NOMO-1 (cell line): ENCODE measurements at regions not wholly inside any gene's neighbourhood (a gene's known extent, or its start where the extent isn't known, plus 50 kb on each side); places are given as distances from the start of the nearest gene placed in this dataset.

Experiments used
- DNase-seq, 2 experiments: peaks; one replicate each; lab custom pipeline; 2025; ENCODE audit not compliant: unreplicated experiment in 2 of 2; lab: John Stamatoyannopoulos, UW

DNA sequence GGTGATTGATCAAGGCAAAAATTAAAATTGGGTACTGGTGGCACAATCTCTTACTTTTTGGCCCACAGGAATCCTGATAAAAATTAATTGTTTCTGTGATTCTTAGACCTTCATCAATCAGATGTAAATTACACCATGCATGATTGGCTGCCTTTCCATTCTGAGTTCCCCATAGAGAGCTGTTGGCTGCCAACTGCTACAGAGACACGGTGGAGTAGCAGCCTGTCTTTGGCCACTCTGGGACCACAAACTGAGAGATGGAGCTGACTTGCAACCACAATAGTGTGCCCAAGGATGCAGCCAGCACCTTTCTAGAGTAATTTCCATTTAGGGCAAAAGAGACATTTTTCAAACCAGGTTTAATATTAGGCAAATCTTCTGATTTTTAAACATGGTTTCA is 274.3 kb upstream of the MMS22L start:
- DNase-seq, result no peak

DNA sequence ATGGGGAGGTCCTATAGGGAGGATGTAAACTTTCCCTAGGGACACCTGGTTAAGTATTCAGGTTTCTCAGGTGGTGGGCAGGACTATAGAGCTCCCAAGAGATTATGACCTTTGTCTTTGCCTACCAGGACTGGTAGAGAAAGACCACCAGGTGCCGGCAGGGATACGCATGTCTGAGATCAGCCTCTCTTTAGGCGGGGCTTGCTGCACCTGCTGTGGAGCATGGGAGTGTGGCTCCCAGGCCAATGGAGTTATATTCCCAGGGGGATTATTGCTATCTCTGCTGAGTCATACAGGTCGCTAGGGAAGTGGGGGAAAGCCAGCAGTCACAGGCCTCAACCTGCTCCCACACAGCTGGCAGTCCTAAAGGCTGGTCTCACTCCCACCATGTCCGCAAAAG is 280.5 kb upstream of the MMS22L start:
- DNase-seq, result no peak

DNA sequence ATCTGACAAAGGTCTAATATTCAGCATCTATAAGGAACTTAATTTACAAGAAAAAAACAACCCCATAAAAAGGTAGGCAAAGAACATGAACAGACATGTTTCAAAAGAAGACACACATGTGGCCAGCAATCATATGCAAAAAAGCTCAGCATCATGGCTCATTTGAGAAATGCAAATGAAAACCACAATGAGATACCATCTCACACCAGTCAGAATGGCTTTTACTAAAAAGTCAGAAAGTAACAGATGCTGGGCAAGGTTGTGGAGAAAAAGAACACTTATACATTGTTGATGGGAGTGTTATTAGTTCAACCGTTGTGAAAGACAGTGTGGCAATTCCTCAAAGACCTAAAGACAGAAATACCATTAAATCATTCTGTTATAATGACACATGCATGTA is 289.9 kb upstream of the MMS22L start:
- DNase-seq, result no peak

DNA sequence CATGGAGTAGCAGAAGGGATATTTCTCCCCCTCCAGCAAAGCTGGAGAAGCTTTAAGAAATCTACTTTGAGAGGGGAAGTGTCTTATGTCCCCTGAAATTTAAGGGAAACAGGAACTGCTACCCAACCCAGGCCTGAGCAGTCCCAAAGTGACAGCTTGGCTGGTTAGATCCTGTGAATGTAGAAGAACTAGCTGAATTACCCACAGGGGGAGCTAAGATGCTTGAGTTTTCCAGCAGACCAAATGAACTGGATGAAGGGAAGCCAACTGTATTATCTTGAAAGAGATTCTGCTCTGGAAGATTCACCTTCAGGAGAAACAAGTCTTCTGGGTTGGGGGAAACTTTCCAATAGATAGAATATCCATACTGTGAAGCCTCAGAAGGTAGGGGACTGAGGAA is 303.3 kb upstream of the MMS22L start:
- DNase-seq, result no peak

DNA sequence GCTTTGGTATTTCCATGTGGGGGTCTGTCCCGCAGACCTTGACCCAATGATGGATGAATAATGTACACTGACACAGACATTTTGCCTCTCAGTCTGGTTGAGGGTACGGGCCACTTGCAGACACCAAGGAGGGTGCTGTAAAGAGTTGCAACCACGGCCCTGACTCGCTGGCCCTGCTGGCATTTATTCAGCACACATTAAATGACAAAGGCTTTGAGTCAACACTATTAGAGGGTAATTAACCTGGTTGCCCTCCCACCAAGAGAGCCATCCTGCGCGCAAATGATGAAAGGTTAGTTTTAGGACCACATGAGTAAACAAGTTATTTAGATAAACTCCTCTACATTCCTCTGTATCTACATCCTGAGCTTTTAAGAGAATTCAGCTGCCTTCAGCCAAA is 308.9 kb upstream of the MMS22L start:
- DNase-seq, result no peak

DNA sequence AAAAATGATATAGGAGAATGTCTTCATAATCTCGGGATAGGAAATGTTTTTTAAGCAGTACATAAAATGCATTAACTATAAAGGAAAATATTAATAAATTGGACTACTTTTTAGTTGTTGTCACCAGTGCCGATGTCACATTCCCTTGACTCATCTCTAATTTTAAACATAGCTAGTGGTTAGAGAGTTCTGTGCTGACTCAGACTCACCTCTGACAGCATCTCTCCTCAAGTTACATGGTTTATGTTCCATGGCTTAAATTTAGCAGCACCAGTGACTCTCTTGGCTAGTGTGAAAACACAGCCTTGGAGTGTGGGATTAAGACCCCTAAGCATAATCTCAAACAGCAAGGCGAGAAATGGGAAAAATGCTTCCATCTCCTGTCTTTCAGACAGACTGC is 311.8 kb upstream of the MMS22L start:
- no peak for DNase-seq

DNA sequence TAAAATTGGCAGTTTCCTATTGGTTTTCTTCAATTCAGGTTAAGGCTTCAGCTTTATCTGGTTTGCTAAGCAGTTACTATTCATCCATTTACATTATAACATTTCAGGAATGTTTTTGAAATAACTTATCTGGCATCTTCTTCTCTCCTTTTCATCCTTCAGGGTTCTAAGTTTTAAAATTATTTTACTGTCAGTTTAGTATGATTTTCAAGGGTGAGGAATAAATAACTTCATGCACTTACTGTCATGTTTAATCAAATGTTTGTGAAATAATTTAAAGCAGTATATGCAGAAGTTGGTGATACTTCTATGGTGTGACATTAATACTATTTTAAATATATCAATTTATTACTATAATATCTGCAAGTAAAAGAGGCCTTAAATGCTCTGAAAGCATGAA is 338.1 kb upstream of the MMS22L start:
- DNase-seq, result no peak

DNA sequence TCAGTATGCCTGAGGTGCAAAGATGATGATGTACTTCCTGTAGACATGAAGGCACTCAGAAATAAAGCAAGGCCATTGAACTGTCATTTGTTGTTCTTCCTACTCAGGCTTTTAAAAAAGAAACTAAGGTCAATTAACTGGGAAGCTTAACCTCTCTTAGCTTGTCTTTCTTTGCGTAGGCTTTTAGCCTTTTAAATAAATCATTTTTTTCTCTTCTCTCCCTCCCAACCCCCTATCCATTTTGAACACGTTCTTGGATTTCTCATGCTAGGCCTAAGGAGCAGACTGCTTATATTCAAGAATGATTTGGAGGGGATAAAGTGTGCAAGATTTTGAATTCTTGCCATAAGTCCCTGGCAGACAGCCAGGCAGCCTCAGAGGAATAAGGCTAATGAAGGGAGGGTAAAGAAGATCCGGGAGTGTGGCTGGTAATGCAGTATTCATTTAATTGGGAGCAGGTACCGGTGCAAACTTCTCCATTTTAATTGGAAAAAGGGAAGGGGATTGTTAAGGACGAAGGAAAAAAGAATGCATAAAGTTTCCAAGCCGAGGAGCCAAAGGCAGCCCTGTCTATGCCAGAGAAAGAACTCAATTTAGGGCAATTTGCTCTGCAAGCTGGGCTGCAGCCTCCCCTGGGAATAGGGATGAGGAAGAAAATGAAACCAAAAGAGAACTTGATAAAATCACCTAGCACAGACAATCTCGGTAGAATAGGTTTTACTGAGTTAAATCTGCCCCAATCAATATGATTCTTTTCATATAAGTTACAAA is 343.8 kb upstream of the MMS22L start:
- DNase-seq, result no peak

DNA sequence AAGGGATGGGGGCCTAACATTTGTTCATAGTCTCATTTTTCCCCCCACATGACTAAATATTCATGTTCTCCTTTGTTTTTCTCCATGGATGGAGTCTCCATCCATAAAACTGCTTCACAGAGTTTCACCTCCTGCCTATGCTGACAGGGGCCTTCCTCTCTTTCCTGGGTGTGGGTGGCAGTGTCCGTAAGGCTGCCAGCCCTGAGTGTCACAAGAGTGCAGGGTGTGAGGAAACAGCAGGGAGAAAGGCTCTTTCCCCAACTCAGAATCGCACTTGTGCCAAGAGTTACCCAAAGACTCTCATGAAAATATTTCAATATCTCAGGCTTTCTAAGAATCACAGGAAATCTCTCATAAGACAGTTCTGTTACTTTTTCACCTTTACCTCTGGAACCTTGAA is 346.2 kb upstream of the MMS22L start:
- DNase-seq, result no peak

DNA sequence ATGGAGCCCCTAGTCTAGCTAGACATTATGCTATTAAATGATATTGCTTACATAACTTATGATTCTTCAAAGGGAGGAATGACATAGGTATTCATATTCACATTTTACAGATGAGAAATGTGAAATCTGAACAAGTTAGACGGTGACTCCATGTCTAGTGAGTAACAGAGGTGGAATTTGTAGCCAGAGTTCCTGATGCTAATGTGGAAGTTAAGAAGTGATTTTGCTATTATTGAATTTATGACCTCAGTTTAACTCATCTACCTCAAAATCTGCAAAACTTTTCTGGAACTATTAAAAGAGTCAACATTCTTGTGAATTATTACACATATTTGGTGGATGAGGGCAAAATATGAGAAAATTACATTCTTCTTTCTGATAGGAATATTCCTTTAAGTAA is 347.6 kb upstream of the MMS22L start:
- no peak for DNase-seq

DNA sequence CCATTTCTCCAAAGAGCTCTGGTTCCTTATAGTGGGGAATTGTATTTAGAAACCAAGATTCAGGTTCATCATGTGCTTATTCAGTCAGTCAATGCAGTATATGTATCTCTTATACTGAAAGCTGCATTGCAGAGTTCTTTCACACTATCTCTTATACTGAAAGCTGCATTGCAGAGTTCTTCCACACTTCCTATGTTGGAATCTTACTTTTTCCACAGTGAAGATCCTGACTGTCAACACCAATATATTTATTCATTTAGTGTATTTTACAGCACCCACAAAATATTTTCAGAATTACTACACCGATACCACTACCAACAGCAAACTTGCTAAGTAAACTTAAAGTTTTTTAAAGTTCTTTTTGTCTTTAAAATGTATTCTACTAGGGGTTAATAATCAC is 349.3 kb upstream of the MMS22L start:
- DNase-seq, result no peak

DNA sequence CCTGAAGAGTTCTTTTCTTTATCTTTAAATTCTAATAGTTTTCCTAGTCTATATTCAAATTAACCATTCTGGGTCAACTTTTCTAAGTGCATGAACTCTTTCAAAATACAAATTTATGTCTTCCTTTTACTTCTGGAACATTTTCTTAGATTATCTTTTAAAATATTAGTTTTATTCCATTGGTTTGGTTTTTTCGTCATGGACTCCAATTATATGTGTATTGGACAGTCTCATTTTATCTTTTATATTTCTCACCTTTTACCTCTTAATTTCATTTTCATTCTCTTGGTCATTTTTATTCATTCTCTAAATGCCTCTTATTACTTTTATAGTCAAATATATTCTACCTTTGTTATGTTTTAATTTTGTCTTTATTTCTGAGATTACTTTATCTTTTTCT is 356.7 kb upstream of the MMS22L start:
- DNase-seq, result no peak

DNA sequence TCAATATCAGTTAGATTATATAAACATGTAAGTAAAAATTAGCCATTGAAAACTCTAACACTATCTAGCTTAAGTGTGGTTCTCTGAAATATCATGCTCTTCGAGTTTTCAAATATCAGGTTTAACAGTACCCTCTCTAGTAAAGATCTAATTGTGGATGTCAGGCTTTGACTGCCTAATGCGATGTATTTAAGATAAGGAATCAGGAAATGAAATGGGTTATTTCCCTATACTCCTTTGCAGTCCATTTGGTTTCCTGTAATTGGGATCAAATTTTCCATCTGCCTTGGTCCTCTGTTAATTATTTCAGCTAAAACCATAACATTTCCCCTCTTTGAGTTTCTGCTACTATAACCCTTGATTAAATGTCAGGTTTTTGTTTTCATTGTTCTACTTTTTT is 361.3 kb upstream of the MMS22L start:
- DNase-seq, result no peak

DNA sequence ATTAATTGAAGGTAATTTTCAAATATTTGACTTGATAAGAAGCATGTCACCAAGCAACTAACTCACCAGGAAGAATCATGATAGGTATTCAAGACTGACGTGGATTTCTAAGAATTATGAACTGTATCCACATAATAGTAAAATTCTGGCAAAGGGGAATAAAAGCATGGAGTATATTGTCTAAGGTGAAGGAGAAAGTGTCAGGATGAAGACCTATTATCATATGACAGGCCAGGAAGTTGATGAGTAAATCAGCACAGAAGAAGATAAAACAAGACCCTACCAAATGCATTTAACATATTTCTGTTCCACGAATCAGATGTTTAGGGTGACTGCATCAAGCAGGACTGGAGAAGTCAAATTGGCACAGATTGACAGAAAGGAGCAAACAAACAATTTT is 362.7 kb upstream of the MMS22L start:
- no peak for DNase-seq

DNA sequence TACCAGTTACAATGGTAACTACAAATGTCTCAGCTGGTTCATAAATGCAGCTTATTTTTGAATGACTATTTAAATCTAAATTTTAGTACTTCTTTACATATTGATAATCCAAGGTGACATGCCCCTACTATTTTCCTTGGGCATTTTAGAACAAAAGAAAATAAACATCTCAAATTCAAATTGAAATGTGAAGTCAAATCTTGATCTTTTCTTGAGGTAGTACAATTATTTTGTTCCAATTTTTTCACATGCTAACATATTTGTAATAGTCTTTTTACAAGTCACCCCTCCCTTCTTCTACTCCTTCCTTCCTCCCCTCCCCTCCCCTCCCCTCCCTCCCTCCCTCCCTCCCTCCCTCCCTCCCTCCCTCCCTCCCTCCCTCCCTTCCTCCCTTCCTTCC is 370.1 kb upstream of the MMS22L start:
- no peak for DNase-seq

DNA sequence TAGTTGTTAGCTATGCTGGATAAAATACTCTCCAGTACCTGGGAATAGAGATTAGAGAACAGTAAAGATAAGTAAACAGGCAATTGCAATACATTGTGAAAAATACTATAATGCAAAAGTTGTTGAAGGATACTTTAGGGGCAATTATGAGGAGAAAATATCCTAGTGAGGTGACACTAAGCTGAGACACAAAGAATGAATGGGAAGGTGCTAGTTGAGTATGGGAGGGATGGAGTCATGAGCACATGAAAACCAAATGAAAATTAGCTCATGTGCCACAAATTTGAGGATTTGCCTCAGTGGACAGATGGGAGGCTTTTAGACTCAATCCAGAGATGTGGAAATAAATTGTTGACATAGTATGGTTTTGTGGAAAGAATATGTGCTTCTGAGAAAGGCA is 370.5 kb upstream of the MMS22L start:
- no peak for DNase-seq

DNA sequence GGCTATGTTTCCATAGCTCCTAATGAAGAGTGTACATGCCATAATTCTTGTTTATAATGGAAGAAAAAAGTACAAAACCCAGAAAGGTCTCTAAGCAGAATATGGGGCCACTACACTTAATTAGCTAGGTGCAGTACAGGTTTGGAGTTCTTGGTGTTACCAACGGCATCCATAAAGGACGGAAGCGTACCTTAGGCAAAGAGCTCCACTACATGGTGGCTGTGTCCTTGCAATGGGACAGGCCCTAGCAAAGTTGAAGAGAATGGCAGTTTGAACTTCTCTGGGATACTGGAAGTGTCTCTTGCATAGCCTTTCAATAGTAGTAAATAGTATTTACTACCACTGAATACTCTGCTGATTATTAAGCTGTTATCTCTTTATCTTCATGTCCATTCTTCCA is 371.7 kb upstream of the MMS22L start:
- no peak for DNase-seq

DNA sequence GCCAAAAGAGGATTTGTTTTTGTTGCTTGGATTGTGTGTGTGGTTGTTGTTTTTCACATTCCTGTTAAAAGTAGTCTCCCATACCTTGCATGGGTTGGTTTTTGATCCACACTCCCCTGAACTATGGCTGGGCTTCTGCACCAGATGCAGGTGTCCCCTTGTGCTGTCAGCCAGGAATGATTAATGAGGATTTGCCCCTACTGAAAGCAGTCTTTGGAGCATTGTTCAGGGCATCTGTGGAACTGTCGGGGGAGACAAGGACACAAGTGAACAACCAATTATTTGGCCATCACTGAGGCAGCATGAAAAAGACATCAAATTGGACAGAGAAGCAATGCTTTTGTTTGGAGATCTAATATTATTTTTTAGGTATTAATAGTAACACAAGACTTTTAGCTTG is 373.2 kb upstream of the MMS22L start:
- no peak for DNase-seq

DNA sequence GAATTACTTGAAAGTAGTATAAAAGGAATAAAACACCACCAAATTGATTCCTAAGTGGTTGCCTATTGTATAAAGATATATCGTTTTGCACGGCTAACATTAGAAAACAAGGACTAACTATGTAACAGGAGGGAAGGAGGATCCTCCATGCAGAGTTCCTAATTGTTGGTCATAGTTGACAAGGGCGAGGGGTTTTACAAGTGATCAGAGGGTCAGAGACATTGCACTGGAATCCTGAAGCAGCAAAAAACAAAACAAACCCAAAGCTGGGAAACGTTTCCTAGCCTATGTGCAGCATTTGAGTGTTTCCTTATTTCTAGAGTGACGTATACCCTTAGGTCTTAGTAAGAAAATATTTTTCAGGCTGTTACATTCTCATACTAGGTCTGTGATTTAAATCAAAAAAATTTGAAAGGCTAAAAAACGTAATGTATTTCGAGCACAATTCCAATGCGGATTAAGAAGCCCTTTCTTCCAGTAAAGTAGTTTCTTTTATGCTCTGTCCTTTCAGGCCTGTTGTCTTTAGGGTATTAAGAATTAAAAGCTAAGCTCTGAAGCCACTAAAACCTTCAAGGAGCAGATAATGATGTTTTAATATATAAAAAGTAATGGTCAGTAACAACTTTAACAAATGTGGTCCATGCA is 373.8 kb upstream of the MMS22L start:
- no peak for DNase-seq

DNA sequence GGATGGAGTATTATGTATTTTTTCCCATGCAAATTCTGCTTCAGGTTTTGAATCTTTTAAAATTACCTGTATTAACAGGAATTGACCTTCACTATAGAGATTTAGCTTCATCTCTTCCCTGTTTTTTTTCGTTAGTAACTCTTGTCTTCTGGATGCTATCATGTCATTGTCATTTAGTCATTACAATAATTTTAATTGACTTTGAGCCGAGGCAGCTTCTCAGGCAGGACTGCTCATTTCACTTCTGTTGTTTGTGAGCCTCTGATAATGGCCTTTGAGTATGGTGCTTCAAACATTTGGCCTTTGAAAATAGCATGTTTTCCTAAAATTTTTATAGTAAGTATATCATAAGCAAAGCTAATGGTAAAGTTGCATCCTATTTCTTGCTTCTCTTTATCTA is 375.1 kb upstream of the MMS22L start:
- DNase-seq, result no peak

DNA sequence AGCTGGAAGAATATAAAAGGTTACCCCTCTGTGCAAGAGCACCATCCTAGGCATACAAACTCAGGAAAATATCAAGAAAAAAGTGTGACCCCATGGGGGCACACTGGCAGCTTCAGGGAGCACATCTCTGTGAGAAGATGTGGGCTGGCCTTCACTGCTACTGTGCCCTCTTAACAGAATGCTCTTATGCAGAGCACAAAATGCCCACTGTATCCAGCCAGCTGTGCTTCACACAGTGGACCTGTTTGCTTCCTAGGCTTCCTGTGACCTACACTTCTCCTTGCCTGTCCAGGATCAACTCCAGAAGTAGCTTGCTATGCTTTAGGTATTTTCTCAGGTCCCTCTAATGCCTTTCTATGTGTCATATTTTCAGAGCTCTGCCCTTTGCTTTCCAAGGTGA is 380.2 kb upstream of the MMS22L start:
- DNase-seq, result no peak

DNA sequence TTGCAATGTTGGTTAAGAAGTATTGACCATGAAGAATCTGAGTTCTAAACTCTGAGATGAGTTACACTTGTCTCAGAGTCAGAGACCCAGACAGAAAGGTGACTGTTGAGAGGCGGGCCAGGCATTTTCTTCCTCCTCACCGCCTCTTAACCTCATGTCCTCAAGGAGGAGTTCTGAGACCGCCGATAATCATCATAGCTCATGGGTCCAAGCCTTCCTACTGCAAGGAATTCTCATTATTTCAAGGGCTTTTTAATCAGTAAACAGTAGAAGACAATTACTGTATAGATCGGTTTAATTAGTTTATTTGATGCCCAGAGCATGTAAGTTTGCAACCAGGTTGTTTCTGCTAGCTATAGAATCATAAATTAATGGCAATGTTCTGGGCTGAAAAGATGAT is 382.4 kb upstream of the MMS22L start:
- DNase-seq, result no peak

DNA sequence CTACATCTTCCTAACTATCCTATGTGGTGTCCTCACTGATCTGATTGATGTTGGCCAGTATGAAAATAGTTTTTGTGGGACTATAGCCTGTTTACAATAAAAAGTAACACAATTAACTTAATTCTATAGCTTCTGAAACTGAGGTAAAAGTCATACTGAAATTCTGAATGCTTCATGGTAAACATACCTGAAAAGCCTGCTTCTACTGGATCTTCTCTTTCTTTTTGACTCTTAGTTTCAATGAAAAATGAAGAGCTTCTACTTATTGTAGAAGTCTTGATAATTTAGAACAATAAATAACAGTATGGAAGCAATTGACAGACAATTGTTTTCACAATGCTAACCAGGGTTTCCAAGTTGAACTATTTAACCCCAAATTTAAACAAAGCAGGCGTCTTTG is 383.9 kb upstream of the MMS22L start:
- no peak for DNase-seq
